HepG2 (cell line): ENCODE measurements at regions not wholly inside any gene's neighbourhood (a gene's known extent, or its start where the extent isn't known, plus 50 kb on each side); places are given as distances from the start of the nearest gene placed in this dataset.

ENCODE experiments used
- ATAC-seq: fragments of 200-7000 bp; cut with Tn5 transposase; 3 replicates; pipeline ENCODE4 v1.9.1; 2020; ENCODE audit warnings: mild to moderate bottlenecking, moderate library complexity
- BruUV-seq: library from RNA; stranded (reverse); fragments of 400-500 nt; replicated peaks from 2 replicates; lab custom pipeline; 2021; lab: Mats Ljungman, UMichigan
- CTCF ChIA-PET: fragments of 300-600 bp; formaldehyde crosslinking; extraction: SDS; loops from one replicate; lab custom pipeline; 2021; ENCODE audit warnings: low total read pairs, inconsistent platforms, low intra/inter-chr PET ratio; lab: Yijun Ruan, JAX
- POLR2A ChIA-PET: fragments of 350-600 bp; sonication (Branson Sonifier 250); formaldehyde crosslinking; loops from one replicate; lab custom pipeline; 2020; ENCODE audit warnings: antibody characterized with exemption, inconsistent platforms; lab: Yijun Ruan, JAX
- DNase-seq: peaks from one replicate; pipeline ENCODE4 v3.0.0-alpha.2; 2015; ENCODE audit warnings: low spot score
- FAIRE-seq: peaks from 3 replicates; lab custom pipeline; 2011; peaks lifted over from hg19 to GRCh38; lab: Jason Lieb, UNC
- H2AFZ ChIP-seq: one replicate; pipeline ENCODE4 v1.6.1; 2011; ENCODE audit warnings: low read length, inconsistent platforms
- H3K27ac ChIP-seq: fragments of 300-600 bp; 3 replicates; pipeline ENCODE4 v1.8.0; 2011; ENCODE audit warnings: mixed run types, mild to moderate bottlenecking, mixed read lengths, low read length, inconsistent platforms; ENCODE audit not compliant: insufficient read depth; ENCODE audit errors: extremely low read length
- H3K27me3 ChIP-seq, 2 experiments: fragments of 200-600 bp in 1 of 2; 2 replicates in 1 of 2; 3 replicates in 1 of 2; pipeline versions ENCODE4 v1.6.0 to v1.8.0; 2011; ENCODE audit warnings: low read length in 2 of 2, mild to moderate bottlenecking in 2 of 2, moderate library complexity in 2 of 2, inconsistent platforms in 1 of 2; ENCODE audit not compliant: insufficient read depth in 2 of 2, control insufficient read depth in 1 of 2
- H3K36me3 ChIP-seq, 2 experiments: fragments of 200-600 bp in 1 of 2; replicated peaks in 1 of 2; 2 replicates in 1 of 2; 3 replicates in 1 of 2; pipeline versions ENCODE4 v1.5.1 to v1.8.0; 2011; ENCODE audit warnings: low read length in 2 of 2, inconsistent platforms in 1 of 2; ENCODE audit not compliant: insufficient read depth in 2 of 2, control insufficient read depth in 1 of 2
- H3K4me1 ChIP-seq: 2 replicates; pipeline ENCODE4 v1.5.1; 2012; ENCODE audit warnings: low read length, inconsistent platforms; ENCODE audit not compliant: insufficient read depth
- H3K4me2 ChIP-seq: 2 replicates; pipeline ENCODE4 v1.6.0; 2011; ENCODE audit warnings: low read depth, low read length, inconsistent platforms
- H3K4me3 ChIP-seq, 3 experiments: fragments of 200-600 bp in 1 of 3; sonication (generic), shearing (Covaris generic) in 1 of 3; replicated peaks in 1 of 3; 2 replicates each; pipeline ENCODE4 v1.5.1; 2011 to 2016; ENCODE audit warnings: low read length in 3 of 3, inconsistent platforms in 2 of 3, low read depth in 2 of 3, mild to moderate bottlenecking in 2 of 3, control low read depth in 1 of 3, mixed read lengths in 1 of 3; ENCODE audit not compliant: insufficient read depth in 1 of 3
- H3K79me2 ChIP-seq: one replicate; pipeline ENCODE4 v1.6.1; 2011; ENCODE audit warnings: low read length, inconsistent platforms; ENCODE audit not compliant: insufficient read depth
- H3K9ac ChIP-seq: 2 replicates; pipeline ENCODE4 v1.6.0; 2011; ENCODE audit warnings: mild to moderate bottlenecking, low read depth, low read length, inconsistent platforms; ENCODE audit not compliant: insufficient read depth
- H3K9me3 ChIP-seq: 2 replicates; pipeline ENCODE4 v1.5.1; 2012; ENCODE audit warnings: mild to moderate bottlenecking, low read length
- H4K20me1 ChIP-seq: 2 replicates; pipeline ENCODE4 v1.6.0; 2011; ENCODE audit warnings: inconsistent platforms, mild to moderate bottlenecking, low read length, moderate library complexity; ENCODE audit not compliant: insufficient read depth
- ATF1 ChIP-seq: IDR thresholded peaks from 2 replicates; pipeline ENCODE4 v1.6.1; 2016; ENCODE audit warnings: mild to moderate bottlenecking, control low read depth
- ATF7-NPFF ChIP-seq: sonication (generic); formaldehyde crosslinking; IDR thresholded peaks from 2 replicates; pipeline ENCODE4 v1.8.1; 2023; ENCODE audit warnings: mild to moderate bottlenecking, low read depth, missing genetic modification reagents, moderate library complexity
- EED ChIP-seq: sonication (generic); formaldehyde crosslinking; IDR thresholded peaks from 2 replicates; pipeline ENCODE4 v1.5.0; 2020; ENCODE audit warnings: mild to moderate bottlenecking, missing genetic modification reagents
- MBNL3 ChIP-seq: fragments of 250-450 bp; sonication (Bioruptor Pico); conservative IDR thresholded peaks from 2 replicates; pipeline ENCODE4 v1.8.0; 2022; ENCODE audit warnings: mild to moderate bottlenecking, inconsistent platforms
- MEIS1 ChIP-seq: sonication (generic); formaldehyde crosslinking; IDR thresholded peaks from 2 replicates; pipeline ENCODE4 v1.9.0; 2021; ENCODE audit warnings: mild to moderate bottlenecking, missing genetic modification reagents, moderate library complexity, borderline replicate concordance
- MTA3 ChIP-seq: sonication (generic); formaldehyde crosslinking; IDR thresholded peaks from 2 replicates; pipeline ENCODE4 v1.4.0; 2020; ENCODE audit warnings: missing genetic modification reagents
- PHF21A ChIP-seq: sonication (generic); formaldehyde crosslinking; IDR thresholded peaks from 2 replicates; pipeline ENCODE4 v1.5.0; 2020; ENCODE audit warnings: mild to moderate bottlenecking, missing genetic modification reagents
- ZNF207 ChIP-seq: fragments of 450-650 bp; IDR thresholded peaks from 2 replicates; pipeline ENCODE4 v1.6.1; 2016; ENCODE audit warnings: antibody characterized with exemption, borderline replicate concordance
- ZNF350 ChIP-seq: sonication (generic); formaldehyde crosslinking; IDR thresholded peaks from 2 replicates; pipeline ENCODE4 v1.4.0; 2020; ENCODE audit warnings: mild to moderate bottlenecking, low read depth, missing genetic modification reagents, borderline replicate concordance
- ZNF556 ChIP-seq: sonication (generic); formaldehyde crosslinking; IDR thresholded peaks from 2 replicates; pipeline ENCODE4 v1.4.0; 2020; ENCODE audit warnings: mild to moderate bottlenecking, missing genetic modification reagents, borderline replicate concordance
- ZNF709 ChIP-seq: sonication (generic); formaldehyde crosslinking; IDR thresholded peaks from 2 replicates; pipeline ENCODE4 v1.5.0; 2020; ENCODE audit warnings: mild to moderate bottlenecking, missing genetic modification reagents
- ZNF780A ChIP-seq: sonication (generic); formaldehyde crosslinking; IDR thresholded peaks from 2 replicates; pipeline ENCODE4 v1.8.0; 2022; ENCODE audit warnings: mild to moderate bottlenecking, missing genetic modification reagents, moderate library complexity
- ZNF83 ChIP-seq: sonication (generic); formaldehyde crosslinking; IDR thresholded peaks from 2 replicates; pipeline ENCODE4 v1.4.0; 2020; ENCODE audit warnings: missing genetic modification reagents, mild to moderate bottlenecking, borderline replicate concordance
- ZSCAN21 ChIP-seq: sonication (generic); formaldehyde crosslinking; IDR thresholded peaks from 2 replicates; pipeline ENCODE4 v1.8.0; 2022; ENCODE audit warnings: mild to moderate bottlenecking, missing genetic modification reagents, moderate library complexity, borderline replicate concordance
- WGBS: methylation state at CpG from one replicate; pipeline ENCODE4 v1.1.6; 2017; ENCODE audit warnings: low lambda C conversion rate; 5-methylcytosine and 5-hydroxymethylcytosine counted together
- in situ Hi-C: cut with HindIII; loops from 2 replicates; pipeline ENCODE4 v1.10.0; 2017; ENCODE audit warnings: low pct_unique_long_range_greater_than_20kb; ENCODE audit not compliant: extremely low pct_ligation_motif_present
- intact Hi-C: fragments of 100-400 bp; cut with micrococcal nuclease; formaldehyde crosslinking; loops from one replicate; pipeline ENCODE4 v1.10.0; 2022; ENCODE audit not compliant: unreplicated experiment
- TF ChIP-seq, protein P1 (sequence below): sonication (generic); formaldehyde crosslinking; IDR thresholded peaks from 2 replicates; pipeline ENCODE4 v1.4.0; 2020; ENCODE audit warnings: mild to moderate bottlenecking, missing genetic modification reagents, borderline replicate concordance
- TF ChIP-seq, protein P2 (sequence below): fragments of 450-650 bp; IDR thresholded peaks from 2 replicates; pipeline ENCODE4 v1.6.1; 2017

DNA sequence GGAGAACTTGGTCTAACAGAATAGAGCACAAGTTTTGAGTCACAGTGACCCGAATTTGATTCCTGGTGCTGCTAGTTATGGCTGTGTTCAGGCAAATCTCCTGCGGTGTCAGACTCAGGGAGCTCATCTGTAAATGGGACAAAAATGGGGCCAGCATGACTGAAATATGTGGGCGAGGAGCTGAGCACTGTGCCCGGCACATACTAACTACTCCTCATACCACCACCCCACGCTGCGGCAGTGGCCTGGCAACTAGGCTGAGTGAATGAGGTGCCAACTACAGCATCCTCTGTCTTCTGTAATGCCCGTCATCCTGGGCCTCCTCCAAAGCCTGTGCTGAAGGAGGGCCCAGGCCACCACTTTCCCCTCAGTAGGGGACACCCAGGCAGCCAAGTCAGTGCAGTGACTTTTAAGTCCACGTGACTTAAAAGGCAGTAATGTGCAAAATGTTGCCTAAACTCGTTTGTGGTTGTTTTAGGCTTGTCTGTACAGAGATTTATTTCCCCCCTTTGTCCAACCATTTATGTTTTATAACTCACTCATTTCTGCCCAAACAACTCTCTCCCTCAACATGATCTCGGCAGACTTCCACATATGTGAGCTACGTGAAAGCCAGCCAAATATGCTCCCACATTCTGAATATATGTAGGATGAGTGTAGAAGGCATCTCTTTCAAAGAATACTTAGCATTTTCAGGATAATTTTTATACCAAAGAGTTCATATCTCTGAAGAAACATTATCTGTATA lies 773.7 kb downstream of the TSN start (continued):
- TF ChIP-seq ZNF207 (no peak), ZNF780A (CRISPR knock-in tag) (no peak), MBNL3 (CRISPR knock-in tag) (no peak)

DNA sequence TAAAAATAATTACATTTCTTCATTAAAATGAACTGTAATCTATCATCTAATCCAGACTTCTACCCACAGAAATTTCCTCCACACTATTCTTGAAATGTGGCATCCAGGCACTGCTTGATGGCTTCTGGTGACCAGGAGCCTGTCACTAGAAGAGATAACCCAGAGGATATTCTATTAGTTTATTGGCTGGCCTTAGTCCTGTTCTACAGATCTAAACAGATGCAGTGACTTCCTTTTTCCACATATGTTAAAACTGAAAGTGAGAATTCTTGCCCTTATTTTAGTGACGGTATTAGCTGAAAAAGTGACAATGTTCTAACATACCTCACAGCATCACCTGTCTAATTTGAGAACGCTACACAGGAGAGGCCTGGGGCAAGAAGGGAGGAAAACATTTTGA lies 775.4 kb downstream of the TSN start:
- ATAC-seq (no peak), FAIRE-seq (no peak), DNase-seq (no peak)
- H3K9ac ChIP-seq = no peak overlapping the region
- no TSS peak for BruUV-seq
- H3K4me1 ChIP-seq = no peaks in the 10 kb centered on the region
- in situ Hi-C loops = no loop called here
- no peaks in the 10 kb centered on the region for H3K79me2 ChIP-seq
- no peaks in the 10 kb centered on the region for H3K36me3 ChIP-seq
- ChIA-PET CTCF (no interaction called here), POLR2A (no interaction called here)
- H2AFZ ChIP-seq = no peak overlapping the region
- H4K20me1 ChIP-seq = no peaks in the 10 kb centered on the region
- intact Hi-C loops = no loop called here
- WGBS = 48% methylated on average over 2 of the region's 2 CpGs
- no peak overlapping the region for H3K4me3 ChIP-seq
- no peaks in the 10 kb centered on the region for H3K27me3 ChIP-seq
- H3K4me2 ChIP-seq = no peak overlapping the region
- no peak overlapping the region for H3K27ac ChIP-seq
- H3K9me3 ChIP-seq = no peaks in the 10 kb centered on the region
- TF ChIP-seq ZNF556 (CRISPR knock-in tag) (no peak), MTA3 (no peak), EED (CRISPR knock-in tag) (no peak), MEIS1 (CRISPR knock-in tag) (no peak), ZSCAN21 (CRISPR knock-in tag) (no peak), ZNF83 (CRISPR knock-in tag) (no peak), ZNF350 (CRISPR knock-in tag) (no peak), ZNF709 (no peak), ATF7-NPFF (CRISPR knock-in tag) (no peak), ATF1 (CRISPR knock-in tag) (no peak), PHF21A (CRISPR knock-in tag) (no peak)
- TF ChIP-seq, protein P1, sequence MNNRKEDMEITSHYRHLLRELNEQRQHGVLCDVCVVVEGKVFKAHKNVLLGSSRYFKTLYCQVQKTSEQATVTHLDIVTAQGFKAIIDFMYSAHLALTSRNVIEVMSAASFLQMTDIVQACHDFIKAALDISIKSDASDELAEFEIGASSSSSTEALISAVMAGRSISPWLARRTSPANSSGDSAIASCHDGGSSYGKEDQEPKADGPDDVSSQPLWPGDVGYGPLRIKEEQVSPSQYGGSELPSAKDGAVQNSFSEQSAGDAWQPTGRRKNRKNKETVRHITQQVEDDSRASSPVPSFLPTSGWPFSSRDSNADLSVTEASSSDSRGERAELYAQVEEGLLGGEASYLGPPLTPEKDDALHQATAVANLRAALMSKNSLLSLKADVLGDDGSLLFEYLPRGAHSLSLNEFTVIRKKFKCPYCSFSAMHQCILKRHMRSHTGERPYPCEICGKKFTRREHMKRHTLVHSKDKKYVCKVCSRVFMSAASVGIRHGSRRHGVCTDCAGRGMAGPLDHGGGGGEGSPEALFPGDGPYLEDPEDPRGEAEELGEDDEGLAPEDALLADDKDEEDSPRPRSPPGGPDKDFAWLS (CRISPR knock-in tag) = no peak
- TF ChIP-seq, protein P2, sequence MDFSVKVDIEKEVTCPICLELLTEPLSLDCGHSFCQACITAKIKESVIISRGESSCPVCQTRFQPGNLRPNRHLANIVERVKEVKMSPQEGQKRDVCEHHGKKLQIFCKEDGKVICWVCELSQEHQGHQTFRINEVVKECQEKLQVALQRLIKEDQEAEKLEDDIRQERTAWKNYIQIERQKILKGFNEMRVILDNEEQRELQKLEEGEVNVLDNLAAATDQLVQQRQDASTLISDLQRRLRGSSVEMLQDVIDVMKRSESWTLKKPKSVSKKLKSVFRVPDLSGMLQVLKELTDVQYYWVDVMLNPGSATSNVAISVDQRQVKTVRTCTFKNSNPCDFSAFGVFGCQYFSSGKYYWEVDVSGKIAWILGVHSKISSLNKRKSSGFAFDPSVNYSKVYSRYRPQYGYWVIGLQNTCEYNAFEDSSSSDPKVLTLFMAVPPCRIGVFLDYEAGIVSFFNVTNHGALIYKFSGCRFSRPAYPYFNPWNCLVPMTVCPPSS = no peak
